HEK293T (cell line): ENCODE measurements at regions not wholly inside any gene's neighbourhood (a gene's known extent, or its start where the extent isn't known, plus 50 kb on each side); places are given as distances from the start of the nearest gene placed in this dataset.

ENCODE experiments used
- ARNT ChIP-seq: fragments of 450-650 bp; IDR thresholded peaks from 2 replicates; pipeline ENCODE4 v1.6.1; 2017; ENCODE audit warnings: mild to moderate bottlenecking
- BHLHE40 ChIP-seq: fragments of 450-650 bp; IDR thresholded peaks from 2 replicates; pipeline ENCODE4 v1.6.1; 2016; ENCODE audit warnings: mild to moderate bottlenecking, moderate library complexity, borderline replicate concordance
- ELF4 ChIP-seq: fragments of 450-650 bp; IDR thresholded peaks from 2 replicates; pipeline ENCODE4 v1.6.1; 2017; ENCODE audit warnings: antibody characterized with exemption
- FOXM1 ChIP-seq: fragments of 450-650 bp; IDR thresholded peaks from 2 replicates; pipeline ENCODE4 v1.6.1; 2017; ENCODE audit warnings: mild to moderate bottlenecking, borderline replicate concordance
- HDGF ChIP-seq: fragments of 450-650 bp; IDR thresholded peaks from 2 replicates; pipeline ENCODE4 v1.6.1; 2017; ENCODE audit warnings: antibody characterized with exemption, borderline replicate concordance
- LEF1 ChIP-seq: fragments of 450-650 bp; IDR thresholded peaks from 2 replicates; pipeline ENCODE4 v1.6.1; 2017; ENCODE audit warnings: mild to moderate bottlenecking, borderline replicate concordance
- NFRKB ChIP-seq: fragments of 450-650 bp; IDR thresholded peaks from 2 replicates; pipeline ENCODE4 v1.6.1; 2016; ENCODE audit warnings: mild to moderate bottlenecking, moderate library complexity
- PKNOX1 ChIP-seq: fragments of 450-650 bp; IDR thresholded peaks from 2 replicates; pipeline ENCODE4 v1.6.1; 2016
- SP1 ChIP-seq: fragments of 450-650 bp; IDR thresholded peaks from 2 replicates; pipeline ENCODE4 v1.6.1; 2017
- SUZ12 ChIP-seq: fragments of 450-650 bp; IDR thresholded peaks from 2 replicates; pipeline ENCODE4 v1.6.1; 2016; ENCODE audit warnings: mild to moderate bottlenecking
- TARDBP ChIP-seq: fragments of 450-650 bp; IDR thresholded peaks from 2 replicates; pipeline ENCODE4 v1.6.1; 2016

- TF ChIP-seq SP1: no peak
- no peak for TF ChIP-seq PKNOX1
- TF ChIP-seq ARNT: no peak
- TF ChIP-seq NFRKB: no peak
- no peak for TF ChIP-seq TARDBP
- no peak for TF ChIP-seq ELF4
- TF ChIP-seq HDGF: no peak
- TF ChIP-seq BHLHE40: no peak
- no peak for TF ChIP-seq LEF1
- TF ChIP-seq SUZ12: no peak
- no peak for TF ChIP-seq FOXM1
These were observed 80.6 kb upstream of the IRX4 start for GRCh38 chr5:1963358-1963757.
